Ammon's horn (tissue), 1 donor: ENCODE measurements at regions not wholly inside any gene's neighbourhood (a gene's known extent, or its start where the extent isn't known, plus 50 kb on each side); places are given as distances from the start of the nearest gene placed in this dataset.
"Not testable (repeated sequence)": the region's sequence is repeated elsewhere in the genome, so short reads cannot be mapped to it uniquely, and the experiment has no call there.

Experiments used
- DNase-seq: peaks from one replicate; pipeline ENCODE4 v3.0.0-alpha.2; 2016; ENCODE audit warnings: low spot score

DNA sequence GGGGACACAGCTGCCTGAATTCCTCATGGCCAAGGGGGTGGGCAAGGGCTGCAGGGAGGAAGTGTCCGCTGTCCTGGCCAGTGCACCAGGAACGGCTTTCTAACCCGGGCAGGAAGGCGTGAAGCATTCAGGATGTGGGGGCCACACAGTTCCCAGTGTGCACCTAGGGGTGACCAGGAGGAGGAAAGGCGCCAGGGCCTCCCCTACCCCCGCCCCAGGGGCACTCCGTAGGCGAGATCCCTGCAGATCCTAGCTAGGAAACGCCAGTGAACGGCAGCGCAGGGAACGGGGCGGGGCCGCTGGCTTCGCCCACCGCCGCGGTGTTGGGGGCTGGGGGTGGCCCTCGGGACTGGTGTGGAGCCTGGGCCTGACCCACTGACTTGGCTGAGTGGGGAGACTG is 199.6 kb downstream of the USP22 start:
- not testable (repeated sequence) for DNase-seq

DNA sequence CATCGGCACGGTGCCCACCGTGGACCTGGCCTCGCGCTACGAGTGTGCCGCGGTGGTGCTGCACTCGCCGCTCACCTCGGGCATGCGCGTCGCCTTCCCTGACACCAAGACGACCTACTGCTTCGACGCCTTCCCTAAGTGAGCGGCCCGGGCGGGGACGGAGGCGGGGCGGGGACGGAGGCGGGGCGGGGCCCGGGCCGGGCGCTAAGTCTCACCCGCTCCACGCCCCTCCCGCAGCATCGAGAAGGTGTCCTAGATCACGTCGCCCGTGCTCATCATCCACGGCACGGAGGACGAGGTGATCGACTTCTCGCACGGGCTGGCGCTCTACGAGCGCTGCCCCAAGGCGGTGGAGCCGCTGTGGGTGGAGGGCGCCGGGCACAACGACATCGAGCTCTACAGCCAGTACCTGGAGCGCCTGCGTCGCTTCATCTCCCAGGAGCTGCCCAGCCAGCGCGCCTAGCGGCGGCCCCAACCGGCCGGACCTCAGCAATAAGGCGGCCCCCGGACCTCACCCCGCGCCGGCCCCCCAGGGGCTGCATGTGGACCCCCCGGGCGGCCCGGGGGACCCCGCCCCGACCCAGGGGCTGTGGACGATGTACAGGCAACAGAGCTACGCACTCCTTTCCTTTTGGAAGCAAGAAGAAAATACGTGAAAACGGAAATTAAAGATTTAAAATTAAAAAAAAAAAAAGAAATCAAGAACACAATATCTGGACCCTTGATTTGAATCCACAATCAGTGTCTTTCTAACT is 198.8 kb downstream of the USP22 start:
- not testable (repeated sequence) for DNase-seq

DNA sequence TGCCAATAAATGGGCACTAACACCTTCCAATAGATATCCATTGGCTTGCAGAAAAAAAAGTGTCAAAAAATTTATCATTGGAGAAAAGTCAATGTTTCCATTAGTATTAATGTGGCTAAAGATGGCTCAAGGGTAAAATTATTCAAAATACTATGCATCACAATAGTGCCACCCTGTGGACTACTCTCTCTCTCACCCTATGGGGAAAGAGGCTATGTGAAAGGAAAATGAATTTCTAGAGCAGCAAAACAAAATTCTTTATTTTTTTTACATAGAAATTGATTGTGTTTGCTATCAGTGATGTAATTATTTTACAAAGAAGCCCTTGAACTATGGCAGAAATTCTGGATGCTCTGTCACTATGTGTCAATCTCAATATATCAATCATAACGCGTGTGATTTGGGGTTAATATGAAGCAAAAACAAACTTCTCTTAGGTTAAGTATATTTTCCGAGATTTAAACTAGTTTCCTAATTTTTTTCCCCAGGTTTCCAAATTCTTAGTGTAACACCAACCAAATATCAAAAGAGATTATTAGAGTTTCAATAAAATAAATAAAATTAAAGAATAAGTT is 193.9 kb downstream of the USP22 start:
- DNase-seq, result not testable (repeated sequence)

DNA sequence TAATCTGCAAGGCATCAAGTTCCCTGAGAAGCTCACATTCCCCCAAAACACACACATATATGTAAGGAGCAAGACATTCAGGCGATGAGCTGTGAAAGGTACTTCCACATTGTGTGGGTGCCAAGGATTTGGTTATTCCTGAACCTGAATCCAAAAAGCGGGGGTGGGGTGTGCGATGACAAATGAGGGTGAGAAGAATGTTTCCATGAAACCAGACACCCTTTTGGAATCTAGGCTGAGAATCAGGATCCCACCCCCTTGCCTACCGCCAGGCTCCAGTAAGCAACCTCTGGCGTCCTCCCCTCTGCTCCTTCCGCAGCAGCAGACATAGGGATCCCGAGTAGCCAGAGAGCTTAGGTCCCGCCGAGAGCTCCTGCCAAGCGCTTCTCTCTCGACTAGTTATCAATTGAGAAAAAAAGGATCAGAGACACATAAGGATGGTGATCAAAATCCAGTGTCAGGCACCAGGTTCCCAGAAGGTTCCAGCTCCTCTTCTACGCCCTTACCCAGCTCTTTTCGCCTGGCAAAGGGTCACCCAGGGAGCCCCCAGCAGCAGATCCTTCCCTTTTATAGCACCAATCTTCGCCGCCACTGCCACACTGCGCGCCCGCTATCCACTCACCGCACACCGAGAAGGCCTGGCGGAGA is 191.1 kb downstream of the USP22 start:
- DNase-seq, result not testable (repeated sequence)

DNA sequence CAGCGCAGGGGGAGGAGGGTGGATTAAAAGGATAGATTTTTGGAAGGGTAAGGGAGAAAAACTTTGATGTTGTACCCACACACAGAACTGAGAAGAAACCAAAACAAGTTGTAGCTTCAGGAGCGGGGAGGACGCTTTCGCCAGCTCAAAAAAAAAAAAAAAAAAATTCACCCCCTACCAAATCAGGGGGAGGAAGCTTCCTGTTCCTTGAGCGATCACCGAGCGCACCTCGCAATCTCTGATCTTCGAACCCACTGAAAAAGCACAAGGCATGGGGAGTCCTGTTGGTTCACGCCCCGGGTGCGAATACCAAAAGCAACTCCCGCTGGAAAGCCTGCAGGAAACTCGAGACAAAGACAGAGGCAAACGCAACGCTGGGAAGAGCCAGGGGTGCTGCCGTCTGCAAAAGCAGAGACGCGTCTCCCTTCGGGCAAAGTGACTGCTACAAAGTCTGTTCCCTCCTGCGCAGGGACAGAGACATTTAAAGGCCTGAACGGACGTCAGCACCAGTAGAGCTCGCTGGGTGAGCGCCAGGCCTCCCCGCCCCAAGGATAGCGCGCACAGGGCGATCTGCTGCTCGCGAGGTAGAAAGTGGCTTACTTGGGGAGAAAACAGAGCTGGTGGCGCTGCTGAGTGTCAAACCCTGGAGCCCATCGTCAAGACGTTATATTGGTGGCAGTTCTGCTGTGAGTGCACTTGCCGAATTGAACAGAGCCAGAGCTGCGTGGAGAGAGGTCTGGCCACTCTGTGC is 190.4 kb downstream of the USP22 start:
- peak; percentile 63 for DNase-seq

DNA sequence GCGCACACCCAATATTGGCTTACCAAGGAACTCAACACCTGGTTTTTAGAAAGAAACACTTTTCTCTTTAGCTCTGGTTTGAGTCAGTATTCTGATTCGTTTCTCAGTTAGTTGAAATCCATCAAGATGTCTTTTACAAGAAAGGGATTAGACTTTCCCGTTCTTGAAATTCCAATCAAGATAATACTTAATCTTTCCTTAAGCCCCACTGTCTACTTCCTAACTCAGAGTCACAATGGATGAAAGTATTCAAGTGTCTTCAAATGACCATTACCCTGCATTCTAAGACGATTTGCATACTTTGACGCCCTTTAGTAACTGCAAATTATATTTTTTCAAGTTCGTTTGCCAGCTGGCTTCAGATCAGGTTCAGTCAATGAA is 189.8 kb downstream of the USP22 start:
- no peak for DNase-seq

DNA sequence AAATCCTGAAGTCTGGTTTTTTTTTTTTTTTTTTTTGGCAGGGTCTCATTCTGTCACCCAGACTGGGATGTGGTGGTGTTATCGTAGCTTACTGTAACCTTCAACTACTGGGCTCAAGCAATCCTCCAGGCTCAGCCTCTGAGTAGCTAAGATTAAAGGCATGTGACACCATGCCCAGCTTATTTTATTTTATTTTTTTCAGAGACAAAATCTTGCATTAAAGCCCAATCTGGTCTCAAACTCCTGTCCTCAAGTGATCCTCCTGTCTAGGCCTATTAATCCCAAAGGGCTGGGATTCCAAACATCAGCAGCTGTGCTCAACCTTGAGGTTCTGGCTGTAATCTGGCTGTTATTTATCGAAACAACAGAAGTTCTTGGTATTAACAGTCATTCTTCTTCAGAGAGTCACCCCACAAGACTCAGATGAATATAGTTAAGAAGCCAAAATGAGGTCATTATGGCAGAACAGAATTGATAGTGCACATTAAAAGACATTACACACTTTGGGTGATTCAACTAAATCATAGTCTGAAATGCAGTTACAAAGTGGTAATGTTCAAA is 186.8 kb downstream of the USP22 start:
- DNase-seq, result not testable (repeated sequence)

DNA sequence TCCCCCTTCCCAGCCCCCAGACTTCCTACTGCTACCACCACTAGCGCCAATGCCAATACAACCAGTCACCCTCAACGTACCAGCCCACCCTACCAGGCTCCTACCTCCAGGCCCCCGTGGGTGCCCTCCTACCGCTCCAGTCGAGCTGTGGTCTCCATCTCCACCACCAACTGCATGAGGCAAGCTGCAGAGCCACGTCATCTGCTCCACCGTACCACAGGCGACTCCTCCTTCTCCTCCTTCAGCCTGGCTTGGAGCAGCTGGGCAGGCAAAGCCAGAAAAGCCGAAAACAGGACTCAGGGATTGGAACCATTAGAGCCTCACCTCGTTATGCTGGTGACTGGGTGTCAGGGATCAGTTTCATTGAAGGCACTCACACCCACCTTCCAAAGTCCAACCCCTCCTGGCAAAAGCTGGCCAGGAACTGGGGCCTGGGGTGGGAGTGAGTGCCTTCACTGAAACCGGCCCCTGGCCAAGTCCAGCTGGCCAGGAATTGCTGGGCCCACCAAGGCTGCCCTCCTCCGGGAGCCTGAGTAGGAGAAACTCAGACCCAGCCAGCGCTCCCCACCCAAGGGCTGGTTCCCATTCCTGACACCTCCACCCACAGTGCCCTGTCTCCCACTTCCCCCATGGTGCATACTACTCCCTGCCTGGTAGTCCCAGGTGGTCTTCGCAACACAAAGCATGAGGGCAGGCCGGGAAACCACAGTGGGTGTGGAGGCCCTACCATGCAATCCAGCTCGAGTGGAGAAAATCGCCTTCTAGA is 176.2 kb downstream of the USP22 start:
- DNase-seq, result not testable (repeated sequence)

DNA sequence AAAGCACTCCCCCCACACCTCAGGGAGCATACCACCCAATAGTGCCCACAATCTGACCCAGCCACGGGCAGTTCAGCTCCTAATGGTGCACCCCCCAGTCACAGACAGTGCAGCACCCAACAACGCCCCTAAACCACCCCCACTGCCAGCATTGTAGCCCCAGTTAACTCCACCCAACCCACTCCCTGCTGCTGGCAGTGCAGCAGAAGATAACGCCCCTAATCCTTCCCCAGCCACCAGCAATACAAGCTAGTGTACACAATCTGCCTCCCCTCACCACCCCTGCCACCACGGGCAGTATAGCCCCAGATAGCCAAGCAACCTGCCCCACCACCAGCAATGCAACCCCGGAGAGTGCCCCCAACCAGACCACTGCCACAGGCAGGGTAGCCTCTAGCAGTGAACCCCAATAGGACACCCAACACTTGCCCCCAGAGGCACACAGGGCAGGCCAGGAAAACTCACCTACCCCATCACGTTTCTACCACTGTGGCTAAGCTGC is 175.3 kb downstream of the USP22 start:
- not testable (repeated sequence) for DNase-seq

DNA sequence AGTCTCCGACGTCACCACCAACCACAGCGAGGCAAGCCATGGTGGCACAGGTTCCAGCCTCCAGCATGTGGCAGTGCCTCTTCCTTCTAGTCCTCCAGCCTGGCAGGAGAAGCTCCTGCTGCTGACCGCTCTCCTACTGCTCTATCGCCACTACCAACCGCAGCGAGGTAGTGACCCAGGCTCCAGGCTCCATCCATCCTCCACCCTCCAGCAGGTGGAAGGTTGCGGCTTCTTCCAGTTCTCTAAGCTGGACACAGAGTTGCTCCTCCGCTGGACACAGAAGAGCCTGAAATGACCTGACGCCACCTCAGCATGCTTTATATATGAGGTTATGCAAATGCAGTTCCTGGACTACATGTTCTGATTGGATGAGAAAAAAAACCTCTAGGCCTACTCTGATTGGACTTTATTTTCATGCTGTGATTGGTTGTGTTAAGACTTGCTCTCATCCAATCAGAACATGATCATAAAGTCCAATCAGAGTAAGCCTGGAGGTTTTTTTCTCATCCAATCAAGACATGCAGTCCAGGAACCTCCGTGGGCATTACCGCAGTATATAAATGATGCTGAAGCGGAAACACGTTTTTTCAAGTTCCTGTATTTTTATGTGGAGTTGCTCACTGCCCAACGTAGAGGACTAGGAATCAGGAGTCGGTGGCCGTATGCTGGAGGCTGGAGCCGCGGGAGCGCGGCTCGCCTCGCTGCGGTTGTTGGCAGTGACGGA is 174.7 kb downstream of the USP22 start:
- not testable (repeated sequence) for DNase-seq

DNA sequence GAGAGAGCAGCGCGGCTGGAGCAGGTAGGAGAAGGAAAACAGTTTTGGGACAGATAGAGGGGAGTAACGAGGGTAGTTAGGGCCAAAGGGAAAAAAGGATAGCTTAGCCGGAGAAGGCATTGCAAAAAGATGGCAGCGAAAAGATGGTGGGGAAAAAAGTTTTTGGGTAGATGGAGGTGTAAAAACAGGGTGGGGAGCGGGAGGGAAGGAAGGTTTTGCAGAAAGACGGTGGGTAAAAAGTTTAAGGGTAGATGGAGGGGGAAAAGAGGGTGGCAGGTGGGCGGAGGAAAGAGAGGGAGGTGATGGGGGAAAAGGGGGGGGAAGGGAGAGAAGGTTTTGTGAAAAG is 174.2 kb downstream of the USP22 start:
- not testable (repeated sequence) for DNase-seq

DNA sequence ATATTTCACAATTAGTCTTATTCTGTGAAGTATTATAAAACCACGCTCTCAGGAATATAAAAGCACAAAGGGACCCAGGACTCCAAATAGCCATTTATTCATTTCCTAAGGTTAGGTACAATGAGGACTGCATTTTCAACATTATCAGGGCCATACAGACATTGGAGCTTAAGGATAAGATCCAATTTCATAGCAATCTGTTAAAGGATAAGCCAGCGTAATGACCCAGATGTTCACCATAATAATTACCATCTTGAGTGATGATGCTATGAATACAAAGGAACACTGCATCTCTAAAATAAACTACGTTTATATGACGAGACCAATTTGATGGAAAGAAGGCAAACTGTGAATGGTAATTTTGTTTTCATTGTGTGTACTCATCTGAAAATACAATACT is 169.6 kb downstream of the USP22 start:
- not testable (repeated sequence) for DNase-seq

DNA sequence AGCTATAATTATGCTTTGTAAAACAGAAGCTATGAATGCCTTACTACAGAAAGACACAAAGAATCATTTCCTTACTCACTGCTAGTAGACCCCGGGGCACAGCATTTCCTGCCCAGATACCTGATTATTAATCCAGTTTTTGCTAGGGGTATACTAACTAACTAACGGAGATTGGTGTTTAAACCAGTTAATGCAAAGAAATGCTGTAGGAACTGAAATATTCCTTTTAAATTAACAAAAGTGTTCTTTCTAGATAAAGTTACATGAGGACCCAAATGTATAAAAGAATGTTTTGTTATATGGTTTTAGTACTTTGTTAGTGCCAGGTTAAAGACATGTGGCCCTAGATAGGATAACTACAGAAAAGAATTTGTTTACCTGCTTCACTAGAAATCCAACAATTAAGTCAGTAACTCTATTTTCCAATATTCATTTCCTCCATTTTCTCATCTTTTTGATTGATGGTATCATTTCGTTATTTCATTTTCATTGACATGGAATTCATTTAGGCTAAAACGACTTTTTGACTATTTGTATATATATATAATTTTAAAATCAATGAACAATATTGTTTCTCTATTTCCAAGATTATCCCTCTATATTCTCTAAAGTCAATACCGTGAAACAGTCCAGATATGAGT is 169.0 kb downstream of the USP22 start:
- not testable (repeated sequence) for DNase-seq

DNA sequence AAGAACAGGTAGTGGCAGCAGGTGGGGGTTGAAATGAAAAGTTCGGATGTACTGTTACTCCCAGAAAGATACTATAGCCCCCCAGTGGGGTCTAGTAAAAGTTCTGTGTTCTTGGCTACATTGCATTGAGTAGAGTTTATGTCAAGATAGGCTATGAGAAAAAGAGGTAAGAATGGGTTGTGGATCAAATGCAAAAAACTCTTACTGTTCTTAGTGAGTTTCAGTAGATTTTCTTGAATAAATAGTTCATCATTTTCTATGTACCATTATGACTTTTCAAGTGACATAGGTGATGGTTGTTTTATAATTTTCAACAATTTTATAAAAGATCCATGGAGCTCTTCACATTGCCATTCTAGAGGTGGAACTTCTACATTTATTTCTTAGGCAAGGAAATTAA is 165.4 kb downstream of the USP22 start:
- not testable (repeated sequence) for DNase-seq

DNA sequence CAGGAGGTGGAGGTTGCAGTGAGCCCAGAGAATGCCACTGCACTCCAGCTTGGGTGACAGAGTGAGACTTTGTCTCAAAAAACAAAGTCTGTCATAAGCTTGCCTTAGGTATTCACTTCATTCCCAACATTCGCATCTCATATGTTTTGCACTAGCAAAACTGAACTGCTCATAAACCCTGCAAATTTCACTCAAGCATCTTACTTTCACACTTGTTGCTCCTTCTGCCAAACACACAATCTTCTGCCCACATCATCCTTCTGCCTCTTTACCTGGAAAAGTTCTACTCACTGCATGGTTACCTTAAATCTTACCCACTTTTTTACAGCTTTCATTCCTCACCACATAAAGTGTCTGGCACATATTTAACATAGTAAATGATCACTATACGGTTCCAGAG is 152.5 kb downstream of the USP22 start:
- DNase-seq, result no peak

DNA sequence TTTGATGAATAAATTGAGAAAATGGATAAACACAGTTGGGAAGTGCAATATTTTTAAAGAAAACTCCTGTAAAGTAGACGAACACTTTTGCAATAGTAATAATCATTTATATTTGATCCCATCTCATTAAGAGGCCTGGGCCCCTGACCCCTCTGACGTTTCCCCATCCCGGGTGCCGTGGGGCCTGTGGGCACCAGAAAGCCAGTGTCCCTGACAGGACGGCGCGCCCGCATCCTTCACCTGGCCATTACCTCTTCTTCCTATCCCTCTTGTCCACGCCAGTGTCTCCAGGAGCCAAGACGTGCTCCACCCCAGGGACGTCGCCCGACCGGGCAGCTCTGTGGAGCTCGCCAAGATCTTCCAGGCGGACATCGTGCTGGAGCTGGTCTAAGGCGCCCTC is 147.4 kb downstream of the USP22 start:
- DNase-seq, result not testable (repeated sequence)

DNA sequence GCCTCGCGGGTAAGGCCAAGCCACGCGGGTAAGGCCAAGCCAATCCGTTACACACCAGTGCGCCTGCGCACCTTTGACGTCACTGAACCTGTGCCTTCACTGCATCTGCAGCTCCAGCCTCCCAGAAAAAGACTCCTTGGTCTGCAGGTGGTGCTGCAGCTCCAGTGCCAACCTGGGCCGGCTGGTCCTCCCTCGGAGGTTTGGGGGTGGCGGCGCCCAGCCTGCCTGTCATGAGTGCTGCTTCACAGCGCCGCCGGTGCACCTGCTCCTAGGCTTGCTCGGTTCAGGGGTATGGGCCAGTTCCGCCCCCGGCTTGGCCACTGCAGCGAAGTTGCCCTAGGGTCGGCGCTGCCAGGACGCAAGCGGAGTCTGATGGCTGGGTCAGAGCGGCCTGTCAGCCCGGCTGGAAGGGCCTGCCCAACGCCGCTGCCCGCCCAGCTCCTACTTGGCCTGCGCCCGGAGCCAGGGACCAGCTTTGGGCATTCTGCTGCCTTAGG is 146.6 kb downstream of the USP22 start:
- peak; percentile 11 for DNase-seq

DNA sequence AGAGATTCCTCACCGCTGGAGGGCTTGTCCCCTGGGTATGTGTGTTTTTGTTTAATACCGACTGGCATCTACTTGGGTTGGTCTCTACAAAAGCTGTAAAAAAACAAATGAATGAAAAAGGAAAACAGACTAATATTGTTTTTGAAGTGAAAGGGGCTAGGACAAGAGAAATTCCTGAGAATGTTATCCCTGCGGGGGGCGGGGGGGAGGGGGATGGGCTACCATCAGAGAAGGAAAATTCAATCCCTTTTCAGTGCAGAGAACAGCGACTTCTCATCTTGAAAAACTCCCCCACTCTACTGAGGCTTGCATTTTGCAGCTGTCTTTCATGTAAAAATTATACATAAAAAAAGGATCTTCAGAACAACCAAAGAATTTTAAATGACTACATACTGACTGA is 144.1 kb downstream of the USP22 start:
- not testable (repeated sequence) for DNase-seq

DNA sequence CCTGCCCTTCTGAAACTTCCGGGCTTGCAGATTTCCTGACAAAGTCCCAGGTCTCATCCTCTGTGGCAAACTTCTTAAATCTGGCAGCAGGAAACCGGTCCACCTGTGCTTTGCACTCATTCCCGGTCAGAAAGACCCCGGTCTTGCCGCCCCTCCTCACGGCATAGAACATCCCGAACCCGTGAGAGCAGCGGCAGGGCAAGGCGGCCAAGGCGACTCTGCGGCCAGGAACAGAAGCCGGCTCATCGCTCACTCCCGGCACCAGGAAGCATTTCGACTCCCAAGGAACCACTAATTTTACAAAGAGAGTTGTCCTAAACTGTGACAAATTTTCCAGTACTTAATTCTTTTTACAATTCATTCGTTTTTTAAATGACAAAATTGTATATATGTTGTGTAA is 140.3 kb downstream of the USP22 start:
- not testable (repeated sequence) for DNase-seq

DNA sequence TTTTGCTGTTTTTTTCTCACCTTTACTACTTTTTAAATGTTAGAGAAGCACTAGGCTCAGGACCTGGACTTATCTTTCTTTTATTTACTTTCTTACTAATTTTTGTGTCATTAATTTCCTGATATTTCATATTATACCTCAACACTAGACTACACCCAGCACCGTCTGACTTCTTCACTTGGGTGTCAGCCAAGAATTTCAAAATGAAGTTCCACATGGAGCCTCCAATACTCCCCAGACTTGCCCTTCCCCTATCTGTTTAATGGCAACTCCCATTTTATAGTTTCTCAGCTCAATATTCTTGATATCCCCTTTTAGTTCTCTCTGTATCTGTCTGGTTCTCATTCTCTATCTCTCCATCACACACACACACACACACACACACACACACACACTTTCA is 139.3 kb downstream of the USP22 start:
- not testable (repeated sequence) for DNase-seq
